ENCODE measurements at regions not wholly inside any gene's neighbourhood (a gene's known extent, or its start where the extent isn't known, plus 50 kb on each side); places are given as distances from the start of the nearest gene placed in this dataset.

DNA sequence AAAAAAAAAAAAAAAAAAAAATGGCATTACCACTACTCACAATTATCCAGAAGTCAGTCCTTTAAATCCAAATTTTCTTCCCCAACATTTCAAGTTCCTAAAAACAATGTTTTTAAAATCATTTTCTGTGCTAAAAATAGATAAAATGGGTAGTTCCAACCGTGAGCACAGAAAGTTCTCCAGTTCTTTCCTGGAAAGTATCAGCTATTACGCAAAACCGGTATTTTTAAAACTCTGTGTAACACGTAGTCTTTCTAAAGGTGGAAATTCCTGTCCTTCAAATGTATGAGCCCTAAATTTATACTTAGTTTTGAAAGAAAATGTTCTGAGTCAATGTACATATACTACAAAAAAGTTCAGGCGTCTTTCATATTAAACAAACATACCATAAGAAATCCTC lies 83.5 kb upstream of the SCAF8 start:
- Mint-ChIP-seq H3K27ac (no peak overlapping the region), H3K4me1 (no peaks in the 10 kb centered on the region), H3K4me3 (no peak overlapping the region), H3K9me3 (no peaks in the 10 kb centered on the region), H3K27me3 (ENCODE audit: low read depth in 2 of 2) (peaks cover 0 to 15% of the 10 kb centered on the region in 2 donors), H3K36me3 (no peaks in the 10 kb centered on the region)
- intact Hi-C loops (cut with micrococcal nuclease): no loop called here
- Histone ChIP-seq H3K4me1 (ENCODE audit: control insufficient read depth, insufficient read depth, low read length) (no peaks in the 10 kb centered on the region), H3K4me3 (ENCODE audit: low read length) (no peak overlapping the region), H3K36me3 (ENCODE audit: control insufficient read depth, insufficient read depth, low read length) (no peaks in the 10 kb centered on the region), H3K27me3 (ENCODE audit: control insufficient read depth, insufficient read depth, low read length) (no peaks in the 10 kb centered on the region), H3K9me3 (ENCODE audit: control insufficient read depth, insufficient read depth, low read length) (no peaks in the 10 kb centered on the region), H3K27ac (ENCODE audit: low read length) (no peak overlapping the region)
- ATAC-seq (no peak), DNase-seq (no peak)
- TF ChIP-seq, protein P1, sequence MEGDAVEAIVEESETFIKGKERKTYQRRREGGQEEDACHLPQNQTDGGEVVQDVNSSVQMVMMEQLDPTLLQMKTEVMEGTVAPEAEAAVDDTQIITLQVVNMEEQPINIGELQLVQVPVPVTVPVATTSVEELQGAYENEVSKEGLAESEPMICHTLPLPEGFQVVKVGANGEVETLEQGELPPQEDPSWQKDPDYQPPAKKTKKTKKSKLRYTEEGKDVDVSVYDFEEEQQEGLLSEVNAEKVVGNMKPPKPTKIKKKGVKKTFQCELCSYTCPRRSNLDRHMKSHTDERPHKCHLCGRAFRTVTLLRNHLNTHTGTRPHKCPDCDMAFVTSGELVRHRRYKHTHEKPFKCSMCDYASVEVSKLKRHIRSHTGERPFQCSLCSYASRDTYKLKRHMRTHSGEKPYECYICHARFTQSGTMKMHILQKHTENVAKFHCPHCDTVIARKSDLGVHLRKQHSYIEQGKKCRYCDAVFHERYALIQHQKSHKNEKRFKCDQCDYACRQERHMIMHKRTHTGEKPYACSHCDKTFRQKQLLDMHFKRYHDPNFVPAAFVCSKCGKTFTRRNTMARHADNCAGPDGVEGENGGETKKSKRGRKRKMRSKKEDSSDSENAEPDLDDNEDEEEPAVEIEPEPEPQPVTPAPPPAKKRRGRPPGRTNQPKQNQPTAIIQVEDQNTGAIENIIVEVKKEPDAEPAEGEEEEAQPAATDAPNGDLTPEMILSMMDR (IDR thresholded peaks at IDR 0.05): no peak
- 66% methylated on average over 5 of the region's 5 CpGs for WGBS (ENCODE audit: insufficient coverage)

DNA sequence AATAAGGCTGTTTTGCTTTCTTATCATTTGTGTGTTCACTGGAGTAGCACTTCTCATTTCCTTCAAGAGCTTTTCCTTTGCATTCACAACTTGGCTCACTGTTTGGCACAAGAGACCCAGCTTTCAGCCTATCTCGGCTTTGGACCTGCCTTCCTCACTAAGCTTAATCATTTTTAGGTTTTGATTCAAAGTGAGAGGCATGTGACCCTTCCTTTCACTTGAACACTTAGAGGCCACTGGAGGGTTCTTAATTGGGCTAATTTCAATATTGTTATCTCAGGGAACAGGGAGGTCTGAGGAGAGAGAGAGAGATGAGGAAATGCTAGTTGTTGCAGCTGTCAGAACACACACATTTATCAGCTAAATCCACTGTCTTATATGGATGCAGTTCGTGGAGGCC lies 82.9 kb upstream of the SCAF8 start:
- no peaks in the 10 kb centered on the region for H3K27me3 ChIP-seq (ENCODE audit: control insufficient read depth, insufficient read depth, low read length)
- H3K27ac ChIP-seq (ENCODE audit: low read length): no peak overlapping the region
- WGBS (ENCODE audit: insufficient coverage): 60% methylated on average over 1 of the region's 2 CpGs
- DNase-seq (no peak), ATAC-seq (no peak)
- no peak overlapping the region for H3K4me3 ChIP-seq (ENCODE audit: low read length)
- H3K9me3 Mint-ChIP-seq: no peaks in the 10 kb centered on the region
- no peaks in the 10 kb centered on the region for H3K4me1 ChIP-seq (ENCODE audit: control insufficient read depth, insufficient read depth, low read length)
- intact Hi-C loops (cut with micrococcal nuclease): no loop called here
- H3K4me3 Mint-ChIP-seq: no peak overlapping the region
- H3K36me3 ChIP-seq (ENCODE audit: control insufficient read depth, insufficient read depth, low read length): no peaks in the 10 kb centered on the region
- no peaks in the 10 kb centered on the region for H3K4me1 Mint-ChIP-seq
- no peaks in the 10 kb centered on the region for H3K36me3 Mint-ChIP-seq
- no peaks in the 10 kb centered on the region for H3K9me3 ChIP-seq (ENCODE audit: control insufficient read depth, insufficient read depth, low read length)
- TF ChIP-seq, protein P1 (IDR thresholded peaks at IDR 0.05): no peak
- H3K27ac Mint-ChIP-seq: no peak overlapping the region
- H3K27me3 Mint-ChIP-seq (ENCODE audit: low read depth in 2 of 2): peaks cover 0 to 15% of the 10 kb centered on the region in 2 donors

DNA sequence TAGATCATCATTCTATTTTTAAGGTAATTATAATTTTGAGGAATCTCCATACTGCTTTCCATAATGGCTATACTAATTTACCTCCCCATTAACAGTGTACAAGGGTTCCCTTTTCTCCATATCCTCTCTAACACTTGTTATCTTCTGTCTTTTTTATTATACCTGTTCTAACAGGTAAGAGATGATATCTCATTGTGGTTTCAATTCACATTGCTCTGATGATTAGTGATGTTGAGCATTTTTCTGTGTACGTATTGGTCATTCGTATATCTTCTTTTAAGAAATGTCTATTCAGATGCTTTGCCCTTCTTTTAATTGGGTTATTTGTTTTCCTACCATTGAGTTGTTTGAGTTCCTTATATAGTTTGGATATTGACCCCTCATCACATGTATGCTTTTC lies 81.6 kb upstream of the SCAF8 start:
- Histone ChIP-seq H3K9me3 (ENCODE audit: control insufficient read depth, insufficient read depth, low read length) (no peaks in the 10 kb centered on the region), H3K27me3 (ENCODE audit: control insufficient read depth, insufficient read depth, low read length) (no peaks in the 10 kb centered on the region), H3K4me3 (ENCODE audit: low read length) (no peak overlapping the region), H3K36me3 (ENCODE audit: control insufficient read depth, insufficient read depth, low read length) (no peaks in the 10 kb centered on the region), H3K4me1 (ENCODE audit: control insufficient read depth, insufficient read depth, low read length) (no peaks in the 10 kb centered on the region), H3K27ac (ENCODE audit: low read length) (no peak overlapping the region)
- H3K9me3 Mint-ChIP-seq: no peaks in the 10 kb centered on the region
- 83% methylated on average over 2 of the region's 2 CpGs for WGBS (ENCODE audit: insufficient coverage)
- no peak overlapping the region for H3K4me3 Mint-ChIP-seq
- intact Hi-C loops (cut with micrococcal nuclease): no loop called here
- no peaks in the 10 kb centered on the region for H3K36me3 Mint-ChIP-seq
- H3K27ac Mint-ChIP-seq: no peak overlapping the region
- no peaks in the 10 kb centered on the region for H3K4me1 Mint-ChIP-seq
- ATAC-seq: no peak
- TF ChIP-seq, protein P1 (IDR thresholded peaks at IDR 0.05): no peak
- H3K27me3 Mint-ChIP-seq (ENCODE audit: low read depth in 2 of 2): peaks cover 0 to 15% of the 10 kb centered on the region in 2 donors
- DNase-seq: no peak

DNA sequence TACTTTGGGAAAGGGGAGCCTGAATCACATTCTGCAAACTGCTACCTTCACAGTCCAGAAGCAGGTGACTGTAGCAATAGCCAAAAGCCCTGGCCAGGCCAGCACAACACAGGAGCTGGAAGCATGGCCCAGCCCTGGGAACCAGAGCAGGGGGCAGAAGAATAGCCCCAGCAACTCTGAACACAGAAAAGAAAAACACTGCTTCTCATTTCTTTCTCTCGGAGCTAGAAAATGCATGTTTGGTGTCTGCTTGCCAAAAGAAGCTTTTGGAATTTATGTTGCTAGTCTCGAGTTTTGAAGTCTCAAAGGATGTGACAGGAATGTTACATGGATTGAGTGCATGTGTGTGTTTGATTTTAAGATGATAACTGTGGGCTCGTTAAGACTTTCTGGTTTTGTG lies 79.8 kb upstream of the SCAF8 start:
- H3K4me3 Mint-ChIP-seq: no peak overlapping the region
- H3K27ac Mint-ChIP-seq: no peak overlapping the region
- Histone ChIP-seq H3K9me3 (ENCODE audit: control insufficient read depth, insufficient read depth, low read length) (no peaks in the 10 kb centered on the region), H3K27me3 (ENCODE audit: control insufficient read depth, insufficient read depth, low read length) (no peaks in the 10 kb centered on the region), H3K4me1 (ENCODE audit: control insufficient read depth, insufficient read depth, low read length) (no peaks in the 10 kb centered on the region), H3K27ac (ENCODE audit: low read length) (no peak overlapping the region), H3K36me3 (ENCODE audit: control insufficient read depth, insufficient read depth, low read length) (no peaks in the 10 kb centered on the region), H3K4me3 (ENCODE audit: low read length) (no peak overlapping the region)
- no peaks in the 10 kb centered on the region for H3K4me1 Mint-ChIP-seq
- intact Hi-C loops (cut with micrococcal nuclease): no loop called here
- no peak for DNase-seq
- TF ChIP-seq, protein P1 (IDR thresholded peaks at IDR 0.05): no peak
- peaks cover 0 to 15% of the 10 kb centered on the region in 2 donors for H3K27me3 Mint-ChIP-seq (ENCODE audit: low read depth in 2 of 2)
- no peak for ATAC-seq
- H3K9me3 Mint-ChIP-seq: no peaks in the 10 kb centered on the region
- 72% methylated on average over 3 of the region's 3 CpGs for WGBS (ENCODE audit: insufficient coverage)
- no peaks in the 10 kb centered on the region for H3K36me3 Mint-ChIP-seq

All from natural killer cell (primary cell).